ENCODE measurements at regions not wholly inside any gene's neighbourhood (a gene's known extent, or its start where the extent isn't known, plus 50 kb on each side); places are given as distances from the start of the nearest gene placed in this dataset.

- no peak for ATAC-seq
- no peak for TF ChIP-seq BACH2 (CRISPR knock-in tag; IDR thresholded peaks at IDR 0.05; ENCODE audit: borderline replicate concordance)
- no peak for TF ChIP-seq CREB5 (CRISPR knock-in tag; IDR thresholded peaks at IDR 0.05; ENCODE audit: low read depth)
- TF ChIP-seq TCF4 (CRISPR knock-in tag; IDR thresholded peaks at IDR 0.05; ENCODE audit: borderline replicate concordance) = no peak
- no peak for TF ChIP-seq OSR1 (CRISPR knock-in tag; IDR thresholded peaks at IDR 0.05)
- no peak for TF ChIP-seq POU6F1 (CRISPR knock-in tag; IDR thresholded peaks at IDR 0.05; ENCODE audit: borderline replicate concordance, low read depth)
- no peak for TF ChIP-seq TSHZ2 (CRISPR knock-in tag; IDR thresholded peaks at IDR 0.05)
- TF ChIP-seq PPARA (CRISPR knock-in tag; IDR thresholded peaks at IDR 0.05; ENCODE audit: borderline replicate concordance) = no peak
Observed at GRCh38 chrX:43604753-43605152, 51.3 kb upstream of the MAOA start.

GRCh38 chrX:43605351-43605750, 50.7 kb upstream of the MAOA start:
- no peak for ATAC-seq
- TF ChIP-seq ZFP30 (CRISPR knock-in tag; IDR thresholded peaks at IDR 0.05) (no peak), RARB (CRISPR knock-in tag; IDR thresholded peaks at IDR 0.05) (no peak), ZFP3 (CRISPR knock-in tag; IDR thresholded peaks at IDR 0.05) (no peak), CREB5 (CRISPR knock-in tag; IDR thresholded peaks at IDR 0.05; ENCODE audit: low read depth) (no peak), ZC3H10 (CRISPR knock-in tag; IDR thresholded peaks at IDR 0.05) (no peak), ISL1 (CRISPR knock-in tag; IDR thresholded peaks at IDR 0.05) (no peak), POU6F1 (CRISPR knock-in tag; IDR thresholded peaks at IDR 0.05; ENCODE audit: borderline replicate concordance, low read depth) (no peak), ZNF70 (CRISPR knock-in tag; IDR thresholded peaks at IDR 0.05) (no peak), OSR1 (CRISPR knock-in tag; IDR thresholded peaks at IDR 0.05) (no peak), ZNF565 (CRISPR knock-in tag; conservative IDR thresholded peaks at IDR 0.05; ENCODE audit: low read depth) (no peak), ESRRG (CRISPR knock-in tag; IDR thresholded peaks at IDR 0.05) (no peak), TCF4 (CRISPR knock-in tag; IDR thresholded peaks at IDR 0.05; ENCODE audit: borderline replicate concordance) (no peak), CSRNP3 (CRISPR knock-in tag; IDR thresholded peaks at IDR 0.05) (no peak)
